ENCODE measurements at regions not wholly inside any gene's neighbourhood (a gene's known extent, or its start where the extent isn't known, plus 50 kb on each side); places are given as distances from the start of the nearest gene placed in this dataset.

GRCh38 chr4:110754716-110755115, 131.8 kb upstream of the PITX2 start:
- no peaks in the 10 kb centered on the region for H3K27me3 ChIP-seq (ENCODE audit: control insufficient read depth, insufficient read depth, low read length)
- intact Hi-C loops (cut with micrococcal nuclease; ENCODE audit: unreplicated experiment): no loop called here
- no peaks in the 10 kb centered on the region for H3K4me1 ChIP-seq (ENCODE audit: control insufficient read depth, insufficient read depth, low read length)
- ATAC-seq (no peak), DNase-seq (ENCODE audit: low read depth, low spot score) (no peak)
- no peak overlapping the region for H3K27ac ChIP-seq (ENCODE audit: low read length)
- TF ChIP-seq CTCF (IDR thresholded peaks at IDR 0.05): no peak
- TF ChIP-seq TCF7L2 (IDR thresholded peaks at IDR 0.05; ENCODE audit: low read depth, low read length): no peak
- no peak for TF ChIP-seq POLR2AphosphoS5 (IDR thresholded peaks at IDR 0.05; ENCODE audit: low read depth, low read length)
- TF ChIP-seq REST (IDR thresholded peaks at IDR 0.05; ENCODE audit: insufficient read depth in 1 of 2, low read depth in 2 of 2, low read length in 1 of 2): no peak
- TF ChIP-seq SIN3A (IDR thresholded peaks at IDR 0.05; ENCODE audit: borderline replicate concordance, insufficient read depth, low read depth, low read length): no peak
- no TSS peak for BruUV-seq (replicated peaks)
- CTCF ChIA-PET: interaction anchor here (0.6 kb wide), 1 partner anchor 96 kb away, joined by 6 read pairs; no protein-coding TSS in a partner anchor
- H3K4me3 ChIP-seq (ENCODE audit: low read depth in 2 of 2, low read length in 2 of 2): no peak overlapping the region
- in situ Hi-C loops (cut with HindIII; ENCODE audit: low pct_unique_long_range_greater_than_20kb, low sequenced_read_pairs): no loop called here
- POLR2A ChIA-PET: no interaction called here
- H3K9me3 ChIP-seq (ENCODE audit: control insufficient read depth, insufficient read depth, low read depth, low read length): no peaks in the 10 kb centered on the region
- H3K36me3 ChIP-seq (ENCODE audit: control insufficient read depth, insufficient read depth, low read length): no peaks in the 10 kb centered on the region

- Histone ChIP-seq H3K27me3 (ENCODE audit: control insufficient read depth, insufficient read depth, low read length) (no peaks in the 10 kb centered on the region), H3K36me3 (ENCODE audit: control insufficient read depth, insufficient read depth, low read length) (no peaks in the 10 kb centered on the region), H3K4me1 (ENCODE audit: control insufficient read depth, insufficient read depth, low read length) (no peaks in the 10 kb centered on the region), H3K4me3 (ENCODE audit: low read depth in 2 of 2, low read length in 2 of 2) (no peak overlapping the region), H3K9me3 (ENCODE audit: control insufficient read depth, insufficient read depth, low read depth, low read length) (no peaks in the 10 kb centered on the region), H3K27ac (ENCODE audit: low read length) (no peak overlapping the region)
- no peak for TF ChIP-seq SIN3A (IDR thresholded peaks at IDR 0.05; ENCODE audit: borderline replicate concordance, insufficient read depth, low read depth, low read length)
- no peak for TF ChIP-seq POLR2AphosphoS5 (IDR thresholded peaks at IDR 0.05; ENCODE audit: low read depth, low read length)
- no peak for TF ChIP-seq REST (IDR thresholded peaks at IDR 0.05; ENCODE audit: insufficient read depth in 1 of 2, low read depth in 2 of 2, low read length in 1 of 2)
- TF ChIP-seq CTCF (IDR thresholded peaks at IDR 0.05): no peak
- TF ChIP-seq TCF7L2 (IDR thresholded peaks at IDR 0.05; ENCODE audit: low read depth, low read length): no peak
- no TSS peak for BruUV-seq (replicated peaks)
- DNase-seq (ENCODE audit: low read depth, low spot score) (no peak), ATAC-seq (no peak)
- in situ Hi-C loops (cut with HindIII; ENCODE audit: low pct_unique_long_range_greater_than_20kb, low sequenced_read_pairs) (no loop called here), intact Hi-C loops (cut with micrococcal nuclease; ENCODE audit: unreplicated experiment) (no loop called here)
- ChIA-PET POLR2A (no interaction called here), CTCF (no interaction called here)
Measured at GRCh38 chr4:110769578-110769977, 146.7 kb upstream of the PITX2 start.
